Stimulated activated CD4-positive, alpha-beta T cell treated with anti-CD3 and anti-CD28 coated beads, Interleukin-15, amount 100 ng/mL, for 1 hour (primary cell): ENCODE measurements at regions not wholly inside any gene's neighbourhood (a gene's known extent, or its start where the extent isn't known, plus 50 kb on each side); places are given as distances from the start of the nearest gene placed in this dataset.
"Not testable (repeated sequence)": the region's sequence is repeated elsewhere in the genome, so short reads cannot be mapped to it uniquely, and the experiment has no call there.

Source experiments
- DNase-seq, 2 donors: peaks; one replicate each; pipeline ENCODE4 v3.0.0-alpha.2; 2020; ENCODE audit warnings: low read depth in 1 of 2, low spot score in 1 of 2

DNA sequence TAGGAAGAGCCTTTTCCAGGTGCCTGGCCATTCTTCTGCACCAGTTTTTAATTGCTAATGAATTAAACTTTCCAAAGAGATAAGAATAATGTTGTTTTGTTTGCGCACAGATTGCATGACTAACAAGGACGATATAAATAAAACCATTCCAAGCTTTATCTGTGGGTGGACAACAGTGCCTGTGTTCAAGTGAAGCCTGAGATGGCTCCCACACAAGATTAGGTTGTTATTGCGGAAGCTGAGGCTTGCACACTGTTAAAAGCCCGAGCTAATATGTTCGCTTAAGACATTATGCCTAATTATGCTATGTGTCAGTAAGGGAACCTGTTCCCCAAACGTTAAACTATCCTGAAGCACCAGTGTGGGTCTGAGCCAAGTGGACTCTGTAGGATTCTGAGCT lies 58.5 kb upstream of the NBPF11 start:
- DNase-seq: not testable (repeated sequence)

- not testable (repeated sequence) for DNase-seq
Observed at GRCh38 chr1:148210166-148210565, 58.1 kb upstream of the NBPF11 start.

- not testable (repeated sequence) for DNase-seq
Observed at GRCh38 chr1:148202013-148202412, 49.9 kb upstream of the NBPF11 start.
